ENCODE measurements at regions not wholly inside any gene's neighbourhood (a gene's known extent, or its start where the extent isn't known, plus 50 kb on each side); places are given as distances from the start of the nearest gene placed in this dataset.
A peak's percentile ranks its signal among the peaks of the same experiment; 100 is the strongest.
"Not testable (repeated sequence)": the region's sequence is repeated elsewhere in the genome, so short reads cannot be mapped to it uniquely, and the experiment has no call there.

- POLR2A ChIA-PET; BruUV-seq (replicated peaks); intact Hi-C loops (cut with micrococcal nuclease); ATAC-seq; H3K9me3 ChIP-seq (replicated peaks; ENCODE audit: control insufficient read depth, insufficient read depth, low read depth, low read length); in situ Hi-C loops (cut with MboI); H3K27ac ChIP-seq (ENCODE audit: extremely low read depth, low read depth, low read length); H3K27me3 ChIP-seq (ENCODE audit: control insufficient read depth in 2 of 2, insufficient read depth in 2 of 2, low read length in 2 of 2); H3K79me2 ChIP-seq (ENCODE audit: control insufficient read depth, insufficient read depth, low read length); H3K4me2 ChIP-seq (ENCODE audit: insufficient read depth, low read length); H3K9ac ChIP-seq (ENCODE audit: insufficient read depth in 1 of 2, low read depth in 2 of 2, low read length in 2 of 2); H4K20me1 ChIP-seq (replicated peaks; ENCODE audit: control insufficient read depth, insufficient read depth, low read length); H3K36me3 ChIP-seq (ENCODE audit: control insufficient read depth, insufficient read depth, low read length); FAIRE-seq; DNase-seq (ENCODE audit: extremely low read depth in 1 of 4, low spot score in 3 of 4); H3K4me3 ChIP-seq; H2AFZ ChIP-seq (ENCODE audit: low read depth, low read length); CTCF ChIA-PET (ENCODE audit: low intra/inter-chr PET ratio); H3K9me1 ChIP-seq (ENCODE audit: control insufficient read depth, insufficient read depth, low read length); H3K4me1 ChIP-seq (replicated peaks in 1 of 2; ENCODE audit: control insufficient read depth in 2 of 2, insufficient read depth in 2 of 2, low read length in 2 of 2): not testable (repeated sequence)
- WGBS (ENCODE audit: insufficient coverage, low coverage, missing lambda C conversion rate), result 69% methylated on average over 1 of the region's 1 CpG
These were observed 141.2 kb upstream of the P2RY1 start for GRCh38 chr3:152693521-152694250.

- intact Hi-C loops (cut with micrococcal nuclease) (no loop called here), in situ Hi-C loops (cut with MboI) (no loop called here)
- 0% methylated on average over 1 of the region's 1 CpG for WGBS (ENCODE audit: insufficient coverage, low coverage, missing lambda C conversion rate)
- Histone ChIP-seq H3K4me1 (replicated peaks in 1 of 2; ENCODE audit: control insufficient read depth in 2 of 2, insufficient read depth in 2 of 2, low read length in 2 of 2) (no peaks in the 10 kb centered on the region), H2AFZ (ENCODE audit: low read depth, low read length) (no peak overlapping the region), H3K79me2 (ENCODE audit: control insufficient read depth, insufficient read depth, low read length) (no peaks in the 10 kb centered on the region), H3K9ac (ENCODE audit: insufficient read depth in 1 of 2, low read depth in 2 of 2, low read length in 2 of 2) (no peak overlapping the region), H3K9me1 (ENCODE audit: control insufficient read depth, insufficient read depth, low read length) (no peaks in the 10 kb centered on the region), H3K4me3 (no peak overlapping the region), H4K20me1 (replicated peaks; ENCODE audit: control insufficient read depth, insufficient read depth, low read length) (no peaks in the 10 kb centered on the region), H3K27ac (ENCODE audit: extremely low read depth, low read depth, low read length) (no peak overlapping the region), H3K36me3 (ENCODE audit: control insufficient read depth, insufficient read depth, low read length) (no peaks in the 10 kb centered on the region), H3K27me3 (ENCODE audit: control insufficient read depth in 2 of 2, insufficient read depth in 2 of 2, low read length in 2 of 2) (no peaks in the 10 kb centered on the region), H3K9me3 (replicated peaks; ENCODE audit: control insufficient read depth, insufficient read depth, low read depth, low read length) (no peaks in the 10 kb centered on the region), H3K4me2 (ENCODE audit: insufficient read depth, low read length) (no peak overlapping the region)
- no TSS peak for BruUV-seq (replicated peaks)
- ChIA-PET POLR2A (interaction anchor here (0.6 to 0.9 kb wide), 2 partner anchors 31 to 76 kb away, joined by 3 read pairs; no protein-coding TSS in a partner anchor), CTCF (ENCODE audit: low intra/inter-chr PET ratio) (no interaction called here)
- no peak for DNase-seq (ENCODE audit: extremely low read depth in 1 of 4, low spot score in 3 of 4)
- ATAC-seq, result no peak
- no peak for FAIRE-seq
- no peak for TF ChIP-seq HNRNPK (IDR thresholded peaks at IDR 0.05; ENCODE audit: low read depth, low read length, poor library complexity, severe bottlenecking)
- 0 out of 6 replicates have a peak, but pooled peaks of 1 of the 3 experiments have one; percentile 13 for TF ChIP-seq CTCF (IDR thresholded peaks at IDR 0.05 in 2 of 3, conservative IDR thresholded peaks at IDR 0.05 in 1 of 3; ENCODE audit: insufficient read depth in 2 of 3, low read depth in 1 of 3, low read length in 3 of 3)
These were observed 139.1 kb upstream of the P2RY1 start for GRCh38 chr3:152695840-152696239.

Data from K562 (cell line).